HG03520 (cell line): ENCODE measurements at regions not wholly inside any gene's neighbourhood (a gene's known extent, or its start where the extent isn't known, plus 50 kb on each side); places are given as distances from the start of the nearest gene placed in this dataset.

Experiments used
- ATAC-seq: cut with Tn5 transposase; IDR thresholded peaks from one replicate; pipeline ENCODE4 v1.9.1; 2021; ENCODE audit warnings: mild to moderate bottlenecking, moderate library complexity; ENCODE audit not compliant: unreplicated experiment

GRCh38 chr4:129641179-129641578, 545.2 kb downstream of the C4orf33 start:
- ATAC-seq = peak; percentile 78

GRCh38 chr4:129645461-129645860, 549.5 kb downstream of the C4orf33 start:
- ATAC-seq = no peak

GRCh38 chr4:129668092-129668491, 572.1 kb downstream of the C4orf33 start:
- ATAC-seq = no peak

GRCh38 chr4:129672941-129673340, 577.0 kb downstream of the C4orf33 start:
- no peak for ATAC-seq

- no peak for ATAC-seq
Observed at GRCh38 chr4:129675036-129675435, 579.1 kb downstream of the C4orf33 start.

GRCh38 chr4:129676934-129677333, 581.0 kb downstream of the C4orf33 start:
- no peak for ATAC-seq

- ATAC-seq = no peak
Observed at GRCh38 chr4:129682586-129682985, 586.6 kb downstream of the C4orf33 start.

GRCh38 chr4:129707949-129708348, 612.0 kb downstream of the C4orf33 start:
- no peak for ATAC-seq

GRCh38 chr4:129708784-129709183, 612.8 kb downstream of the C4orf33 start:
- no peak for ATAC-seq

GRCh38 chr4:129738175-129738574, 642.2 kb downstream of the C4orf33 start:
- no peak for ATAC-seq

GRCh38 chr4:129747756-129748155, 651.8 kb downstream of the C4orf33 start:
- no peak for ATAC-seq

GRCh38 chr4:129748991-129749390, 653.0 kb downstream of the C4orf33 start:
- no peak for ATAC-seq

GRCh38 chr4:129751646-129752045, 655.7 kb downstream of the C4orf33 start:
- ATAC-seq = no peak

GRCh38 chr4:129783596-129783995, 687.6 kb downstream of the C4orf33 start:
- ATAC-seq = no peak

- no peak for ATAC-seq
Observed at GRCh38 chr4:129788486-129788885, 692.5 kb downstream of the C4orf33 start.

- ATAC-seq = no peak
Observed at GRCh38 chr4:129804461-129804981, 708.6 kb downstream of the C4orf33 start.

- no peak for ATAC-seq
Observed at GRCh38 chr4:129806986-129807385, 711.0 kb downstream of the C4orf33 start.

- ATAC-seq = no peak
Observed at GRCh38 chr4:129808242-129808641, 712.3 kb downstream of the C4orf33 start.

GRCh38 chr4:129821073-129821472, 725.1 kb downstream of the C4orf33 start:
- ATAC-seq = no peak

GRCh38 chr4:129821963-129822362, 726.0 kb downstream of the C4orf33 start:
- ATAC-seq = no peak

GRCh38 chr4:129822701-129823100, 726.7 kb downstream of the C4orf33 start:
- ATAC-seq = no peak

GRCh38 chr4:129823105-129823504, 727.2 kb downstream of the C4orf33 start:
- no peak for ATAC-seq

- ATAC-seq = no peak
Observed at GRCh38 chr4:129829373-129829772, 733.4 kb downstream of the C4orf33 start.
